Lung (tissue), 11 donors: ENCODE measurements at regions not wholly inside any gene's neighbourhood (a gene's known extent, or its start where the extent isn't known, plus 50 kb on each side); places are given as distances from the start of the nearest gene placed in this dataset.
A peak's percentile ranks its signal among the peaks of the same experiment; 100 is the strongest.

Experiments
- ATAC-seq: fragments of 200-7000 bp; cut with Tn5 transposase; one replicate; pipeline ENCODE4 v1.9.1; 2020; ENCODE audit warnings: moderate number of reproducible peaks; ENCODE audit not compliant: insufficient read depth, low FRiP score
- DNase-seq, 3 donors: peaks; one replicate each; pipeline ENCODE4 v3.0.0-alpha.2; 2013 to 2017
- H3K27ac ChIP-seq, 2 donors: one replicate each; pipeline ENCODE4 v1.5.1; 2013; ENCODE audit warnings: mild to moderate bottlenecking in 2 of 2, moderate library complexity in 2 of 2, control low read depth in 1 of 2, inconsistent platforms in 1 of 2, low read depth in 1 of 2, low read length in 1 of 2
- H3K27me3 ChIP-seq, 3 donors: one replicate each; pipeline ENCODE4 v1.5.1; 2013; ENCODE audit warnings: low read length in 2 of 3; ENCODE audit not compliant: control insufficient read depth in 3 of 3, insufficient read depth in 3 of 3
- H3K36me3 ChIP-seq, 4 donors: one replicate each; pipeline ENCODE4 v1.5.1; 2013; ENCODE audit warnings: low read length in 4 of 4, mild to moderate bottlenecking in 1 of 4, moderate library complexity in 1 of 4; ENCODE audit not compliant: control insufficient read depth in 4 of 4, insufficient read depth in 4 of 4
- H3K4me1 ChIP-seq, 5 donors: one replicate each; pipeline ENCODE4 v1.5.1; 2013; ENCODE audit warnings: low read length in 5 of 5, mild to moderate bottlenecking in 2 of 5, moderate library complexity in 1 of 5; ENCODE audit not compliant: control insufficient read depth in 5 of 5, insufficient read depth in 5 of 5
- H3K4me3 ChIP-seq: one replicate; pipeline ENCODE4 v1.5.1; 2013; ENCODE audit warnings: mild to moderate bottlenecking, control low read depth, moderate library complexity
- H3K9ac ChIP-seq, 2 donors: one replicate each; pipeline ENCODE4 v1.5.1; 2013; ENCODE audit warnings: low read length in 2 of 2, control low read depth in 1 of 2; ENCODE audit not compliant: insufficient read depth in 1 of 2
- H3K9me3 ChIP-seq, 4 donors: one replicate each; pipeline ENCODE4 v1.5.1; 2013; ENCODE audit warnings: low read length in 3 of 4, mild to moderate bottlenecking in 1 of 4, moderate library complexity in 1 of 4; ENCODE audit not compliant: control insufficient read depth in 4 of 4, insufficient read depth in 3 of 4
- WGBS, 2 donors: extraction: QIAGEN DNeasy Blood & Tissue Kit; methylation state at CpG; one replicate each; pipeline ENCODE4 v1.1.7; 2013; 5-methylcytosine and 5-hydroxymethylcytosine counted together
- TF ChIP-seq, protein P1 (sequence below): IDR thresholded peaks from 2 replicates; pipeline ENCODE4 v1.5.1; 2012; ENCODE audit warnings: mild to moderate bottlenecking; ENCODE audit errors: control extremely low read depth, extremely low read depth
- donor health status: control.
- donor health status: control.
- donor health status: Bipolar disorder and iron deficiency.
- donor health status: healthy.
- donor health status: DM: yes; HTN: yes; CAD: no.

DNA sequence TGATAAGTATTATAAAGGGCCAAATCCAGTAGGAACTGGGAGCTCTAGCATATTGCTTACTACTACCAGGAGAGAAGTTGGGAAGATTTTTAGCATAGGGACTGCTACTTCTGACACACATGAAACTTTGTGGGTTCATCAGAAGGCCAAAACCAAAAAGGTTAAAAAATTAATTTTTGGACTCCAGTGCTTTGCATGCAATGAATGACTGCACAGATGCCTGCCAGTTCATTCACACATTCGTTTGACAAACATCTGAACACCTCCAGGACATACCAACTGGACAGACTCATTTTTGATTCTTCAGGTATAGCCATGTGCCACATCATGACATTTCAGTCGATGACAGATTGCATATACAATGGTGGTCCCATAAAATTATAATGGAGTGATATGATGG lies 79.8 kb downstream of the MID1IP1 start:
- Histone ChIP-seq H3K4me3 (no peak overlapping the region), H3K36me3 (no peaks in the 10 kb centered on the region), H3K9me3 (peaks cover 0 to 2% (median 0%) of the 10 kb centered on the region in 4 donors), H3K27me3 (peaks cover 4 to 20% (median 9%) of the 10 kb centered on the region in 3 donors), H3K27ac (no peak overlapping the region), H3K9ac (no peak overlapping the region), H3K4me1 (no peaks in the 10 kb centered on the region)
- 64 to 98% methylated on average over 2 of the region's 2 CpGs for WGBS, 2 donors
- TF ChIP-seq, protein P1, sequence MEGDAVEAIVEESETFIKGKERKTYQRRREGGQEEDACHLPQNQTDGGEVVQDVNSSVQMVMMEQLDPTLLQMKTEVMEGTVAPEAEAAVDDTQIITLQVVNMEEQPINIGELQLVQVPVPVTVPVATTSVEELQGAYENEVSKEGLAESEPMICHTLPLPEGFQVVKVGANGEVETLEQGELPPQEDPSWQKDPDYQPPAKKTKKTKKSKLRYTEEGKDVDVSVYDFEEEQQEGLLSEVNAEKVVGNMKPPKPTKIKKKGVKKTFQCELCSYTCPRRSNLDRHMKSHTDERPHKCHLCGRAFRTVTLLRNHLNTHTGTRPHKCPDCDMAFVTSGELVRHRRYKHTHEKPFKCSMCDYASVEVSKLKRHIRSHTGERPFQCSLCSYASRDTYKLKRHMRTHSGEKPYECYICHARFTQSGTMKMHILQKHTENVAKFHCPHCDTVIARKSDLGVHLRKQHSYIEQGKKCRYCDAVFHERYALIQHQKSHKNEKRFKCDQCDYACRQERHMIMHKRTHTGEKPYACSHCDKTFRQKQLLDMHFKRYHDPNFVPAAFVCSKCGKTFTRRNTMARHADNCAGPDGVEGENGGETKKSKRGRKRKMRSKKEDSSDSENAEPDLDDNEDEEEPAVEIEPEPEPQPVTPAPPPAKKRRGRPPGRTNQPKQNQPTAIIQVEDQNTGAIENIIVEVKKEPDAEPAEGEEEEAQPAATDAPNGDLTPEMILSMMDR = no peak
- DNase-seq = no peak
- no peak for ATAC-seq

DNA sequence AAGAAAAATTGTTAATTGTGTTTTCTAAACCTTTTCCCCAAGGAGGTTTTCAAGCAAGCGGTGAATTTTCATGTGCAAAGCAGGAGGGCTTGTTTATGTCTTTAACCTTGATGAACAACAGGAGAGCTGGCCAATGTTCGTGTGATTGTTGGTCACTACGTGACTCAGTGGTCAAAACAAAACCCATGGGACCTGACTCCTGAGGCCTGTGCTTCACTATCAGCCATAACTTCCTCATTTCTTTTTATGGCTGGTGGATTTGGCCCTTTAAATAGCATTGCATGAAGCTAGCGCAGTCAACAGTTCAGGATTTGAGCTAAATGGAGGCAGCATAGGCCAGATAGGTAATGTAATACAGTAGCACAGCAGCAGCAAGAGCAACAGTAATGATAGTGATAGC lies 80.5 kb downstream of the MID1IP1 start:
- Histone ChIP-seq H3K27me3 (peaks cover 4 to 20% (median 9%) of the 10 kb centered on the region in 3 donors), H3K4me1 (no peaks in the 10 kb centered on the region), H3K27ac (no peak overlapping the region), H3K9me3 (peaks cover 0 to 2% (median 0%) of the 10 kb centered on the region in 4 donors), H3K9ac (no peak overlapping the region), H3K4me3 (no peak overlapping the region), H3K36me3 (no peaks in the 10 kb centered on the region)
- 79 to 86% methylated on average over 4 of the region's 4 CpGs for WGBS, 2 donors
- TF ChIP-seq, protein P1 = no peak
- no peak for DNase-seq
- no peak for ATAC-seq

DNA sequence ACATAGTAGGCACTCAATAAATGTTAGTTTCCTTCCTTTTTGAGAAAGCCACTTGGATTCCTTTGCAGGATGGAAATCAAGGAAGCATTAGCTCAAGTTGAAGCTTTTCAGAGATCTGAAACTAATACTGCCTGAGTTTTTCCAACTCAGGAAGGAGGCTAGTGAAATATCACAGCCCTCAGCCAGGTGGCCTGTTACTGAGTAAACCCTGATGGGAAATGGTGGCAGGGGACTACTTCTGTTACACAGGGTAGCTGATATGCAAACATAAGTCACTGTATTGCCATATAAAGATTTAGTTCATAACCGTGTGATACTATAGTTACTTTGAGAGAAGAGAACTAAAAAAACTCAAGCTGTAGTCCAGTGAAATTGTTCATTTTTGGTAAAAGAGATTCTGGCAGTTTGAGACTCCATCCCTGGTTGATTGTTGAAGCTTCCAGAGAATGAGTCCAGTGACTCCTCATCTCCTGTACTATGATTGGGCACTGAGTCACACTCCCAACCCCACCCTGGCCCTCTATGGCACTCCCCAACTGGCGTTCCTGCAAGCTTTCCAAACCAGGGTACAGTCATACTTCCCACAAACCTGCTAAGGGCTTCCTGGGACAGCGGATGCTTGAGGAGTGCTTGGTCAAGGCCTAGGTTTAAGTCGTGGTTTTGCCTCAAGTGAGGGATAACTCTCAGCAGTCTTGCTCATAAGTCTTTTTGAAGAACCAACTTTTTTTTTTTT lies 81.8 kb downstream of the MID1IP1 start:
- no peak for DNase-seq
- H3K27ac ChIP-seq = no peak overlapping the region
- TF ChIP-seq, protein P1 = no peak
- H3K9me3 ChIP-seq = no peaks in the 10 kb centered on the region
- no peaks in the 10 kb centered on the region for H3K4me1 ChIP-seq
- 55 to 68% methylated on average over 4 of the region's 4 CpGs for WGBS, 2 donors
- H3K36me3 ChIP-seq = no peaks in the 10 kb centered on the region
- H3K9ac ChIP-seq = no peak overlapping the region
- peaks cover 4 to 14% (median 9%) of the 10 kb centered on the region in 3 donors for H3K27me3 ChIP-seq
- no peak overlapping the region for H3K4me3 ChIP-seq
- ATAC-seq = peak; percentile 31
